ENCODE measurements at regions not wholly inside any gene's neighbourhood (a gene's known extent, or its start where the extent isn't known, plus 50 kb on each side); places are given as distances from the start of the nearest gene placed in this dataset.
"Not testable (repeated sequence)": the region's sequence is repeated elsewhere in the genome, so short reads cannot be mapped to it uniquely, and the experiment has no call there.

DNA sequence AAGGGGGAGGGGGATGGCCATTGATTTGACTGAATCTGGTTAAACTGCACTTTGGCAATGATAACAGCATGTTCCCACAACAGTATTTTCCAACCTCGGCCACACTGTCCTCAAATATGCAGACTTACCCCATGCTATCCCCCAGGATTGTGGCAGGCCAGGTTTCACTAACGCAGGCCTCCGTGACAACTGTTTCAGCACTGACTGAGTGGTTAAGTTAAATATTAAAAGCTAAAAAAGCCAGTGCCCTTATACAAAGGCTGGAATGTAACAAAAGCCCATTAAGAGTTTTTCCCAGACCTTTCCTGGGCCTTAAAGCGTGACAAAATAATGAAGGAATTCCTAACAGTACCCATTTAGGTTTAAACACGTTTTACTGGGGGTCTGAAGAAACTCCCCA lies 202.9 kb downstream of the USP25 start:
- no peak for DNase-seq (ENCODE audit: low spot score)

GRCh38 chr21:15935530-15935929 lies 205.7 kb downstream of the USP25 start:
- no peak for DNase-seq (ENCODE audit: low spot score)

GRCh38 chr21:15943009-15943666 lies 213.4 kb downstream of the USP25 start:
- DNase-seq (ENCODE audit: low spot score) = no peak

DNA sequence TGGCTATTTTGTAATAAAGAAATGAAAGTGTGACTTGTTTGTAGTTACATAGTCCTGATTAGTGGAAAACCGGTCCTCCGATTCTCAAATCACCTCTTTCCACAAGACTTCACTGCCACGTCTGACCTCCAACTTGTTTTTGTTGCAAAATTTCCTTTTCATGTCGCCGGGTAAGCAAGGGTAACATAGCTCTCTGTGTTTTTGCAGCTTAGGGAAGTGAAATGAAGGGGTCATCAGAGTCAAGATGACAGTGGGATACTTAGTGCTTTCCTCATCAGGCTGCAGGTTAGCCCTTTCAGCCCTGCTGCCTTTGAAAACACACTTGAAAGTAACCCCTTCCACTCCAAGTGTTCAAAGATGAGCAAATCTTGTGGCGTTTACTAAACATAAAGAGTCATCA lies 217.9 kb downstream of the USP25 start:
- no peak for DNase-seq (ENCODE audit: low spot score)

DNA sequence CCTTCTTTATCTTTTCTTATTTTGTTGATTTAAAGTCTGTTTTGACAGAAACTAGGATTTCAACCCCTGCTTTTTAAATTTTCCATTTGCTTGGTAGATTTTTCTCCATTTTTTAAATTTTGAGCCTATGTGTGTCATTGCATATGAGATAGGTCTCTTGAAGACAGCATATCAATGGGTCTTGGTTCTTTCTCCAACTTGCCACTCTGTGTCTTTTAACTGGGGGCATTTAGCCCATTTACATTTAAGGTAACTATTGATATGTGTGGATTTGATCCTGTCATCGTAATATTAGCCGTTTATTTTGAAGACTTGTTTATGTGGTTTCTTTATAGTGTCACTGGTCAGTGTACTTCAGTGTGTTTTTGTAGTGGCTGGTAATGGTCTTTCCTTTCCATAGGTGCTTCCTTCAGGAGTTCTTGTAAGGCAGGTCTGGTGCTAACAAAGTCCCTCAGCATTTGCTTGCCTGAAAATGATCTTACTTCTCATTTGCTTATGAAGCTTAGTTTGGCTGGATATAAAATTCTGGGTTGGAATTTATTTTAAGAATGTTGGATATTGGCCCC lies 223.9 kb downstream of the USP25 start:
- no peak for DNase-seq (ENCODE audit: low spot score)

DNA sequence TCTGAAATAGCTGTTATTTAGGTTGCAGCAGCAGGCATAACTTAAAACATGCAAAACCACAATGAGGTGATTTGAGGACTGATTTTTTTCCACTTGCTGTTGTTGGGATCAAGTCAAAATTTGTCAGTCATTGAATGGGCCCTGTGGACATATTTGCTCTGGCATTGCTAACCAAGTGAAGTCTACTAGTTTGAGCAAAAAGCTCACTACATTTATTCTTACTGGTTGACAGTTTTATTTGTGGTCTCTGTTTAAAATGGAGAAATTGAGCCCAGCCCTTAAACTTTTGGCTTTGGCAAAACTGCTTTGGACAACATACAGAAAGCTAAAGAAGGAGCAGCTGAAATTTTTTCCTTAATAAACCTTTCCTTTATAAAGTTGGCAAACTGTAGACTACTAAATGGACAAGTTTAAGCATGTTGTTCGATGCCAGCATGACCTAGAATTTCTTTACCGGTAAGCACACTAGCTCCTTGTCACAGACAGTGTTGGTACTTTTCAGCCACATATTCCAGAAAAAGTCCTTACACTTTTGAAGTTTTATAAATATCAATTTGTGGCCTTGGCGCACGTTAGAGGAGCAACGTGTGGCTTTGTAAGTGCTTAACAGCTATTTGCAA lies 234.6 kb downstream of the USP25 start:
- DNase-seq (ENCODE audit: low spot score) = no peak

DNA sequence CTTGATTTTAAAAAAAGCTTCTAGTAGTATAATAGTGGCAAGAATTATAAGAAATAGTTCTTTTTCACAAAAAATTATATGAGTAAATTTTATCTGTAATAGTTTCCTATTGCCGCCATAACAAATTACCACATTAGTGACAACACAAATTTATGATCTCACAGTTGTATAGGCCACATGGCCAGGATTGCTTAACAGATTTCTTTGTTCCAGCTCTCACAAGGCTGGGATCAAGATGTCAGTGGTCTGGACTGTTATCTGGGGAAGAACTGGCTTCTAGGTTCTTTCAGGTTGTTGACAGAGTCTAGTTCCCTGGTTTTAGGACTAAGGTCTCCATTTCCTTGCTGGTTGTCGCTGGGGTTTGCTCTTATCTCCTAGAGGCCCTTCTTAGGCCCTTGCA lies 236.4 kb downstream of the USP25 start:
- DNase-seq (ENCODE audit: low spot score) = no peak

GRCh38 chr21:15966651-15967050 lies 236.9 kb downstream of the USP25 start:
- no peak for DNase-seq (ENCODE audit: low spot score)

- DNase-seq (ENCODE audit: low spot score) = no peak
Observed at GRCh38 chr21:15967661-15968060, 237.9 kb downstream of the USP25 start.

- no peak for DNase-seq (ENCODE audit: low spot score)
Observed at GRCh38 chr21:15968776-15969310, 239.1 kb downstream of the USP25 start.

DNA sequence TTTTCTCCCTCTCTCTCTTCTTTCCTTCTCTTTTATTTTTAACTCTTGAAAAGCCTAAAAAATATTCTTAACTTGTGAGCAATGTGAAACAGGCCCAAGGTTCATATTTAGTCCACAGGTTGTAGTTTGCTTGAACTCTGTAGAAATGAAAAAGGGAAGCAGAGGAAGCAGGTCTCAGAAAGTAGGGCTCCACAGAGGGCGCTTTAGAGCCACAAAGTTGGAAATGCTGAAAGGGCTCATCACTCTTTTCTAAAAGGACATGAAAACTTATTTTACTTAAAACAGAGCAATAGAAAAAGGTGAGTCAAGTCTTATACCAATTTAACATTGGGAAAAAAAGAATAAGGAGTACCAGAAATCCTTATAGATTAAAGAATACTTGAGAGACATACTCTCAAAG lies 247.0 kb downstream of the USP25 start:
- no peak for DNase-seq (ENCODE audit: low spot score)

DNA sequence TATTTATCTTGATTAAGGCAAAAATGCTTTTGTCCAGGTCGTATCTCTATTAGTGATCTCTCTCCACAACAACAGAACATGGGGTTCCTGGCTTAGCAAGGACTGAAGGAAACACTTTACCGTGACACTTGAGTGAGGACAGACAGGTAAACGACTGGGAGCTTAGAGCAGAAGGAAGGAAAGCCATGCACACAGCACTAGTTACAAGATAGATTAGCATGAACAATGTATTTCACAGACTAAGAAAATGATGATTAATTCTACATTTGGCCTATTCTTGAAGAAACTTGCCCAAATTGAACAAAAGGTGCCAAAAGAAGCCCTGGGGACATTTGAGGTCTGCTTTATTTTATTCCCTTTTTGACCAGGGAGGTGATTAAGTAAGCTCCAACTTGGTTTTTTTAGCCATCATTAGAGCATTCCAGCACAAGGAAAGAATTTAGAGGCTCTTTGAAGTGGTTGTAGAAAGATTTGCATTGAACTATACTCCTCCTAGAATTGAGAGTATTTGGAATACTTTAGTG lies 248.5 kb downstream of the USP25 start:
- no peak for DNase-seq (ENCODE audit: low spot score)

DNA sequence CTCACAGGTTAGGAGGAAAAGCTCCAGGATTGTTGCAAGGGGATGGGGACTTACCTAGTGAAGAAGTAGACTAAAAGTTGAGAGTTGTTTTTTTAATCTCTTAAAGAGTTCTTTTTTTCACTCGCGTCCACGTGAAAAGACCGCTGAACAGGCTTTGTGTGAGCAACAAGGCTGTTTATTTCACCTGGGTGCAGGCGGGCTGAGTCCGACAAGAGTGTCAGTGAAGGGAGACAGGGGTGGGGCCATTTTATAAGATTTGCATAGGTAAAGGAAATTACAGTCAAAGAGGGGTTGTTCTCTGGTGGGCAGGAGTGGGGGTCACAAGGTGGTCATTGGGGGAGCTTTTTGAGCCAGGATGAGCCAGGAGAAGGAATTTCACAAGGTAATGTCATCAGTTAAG lies 249.7 kb downstream of the USP25 start:
- DNase-seq (ENCODE audit: low spot score) = not testable (repeated sequence)

DNA sequence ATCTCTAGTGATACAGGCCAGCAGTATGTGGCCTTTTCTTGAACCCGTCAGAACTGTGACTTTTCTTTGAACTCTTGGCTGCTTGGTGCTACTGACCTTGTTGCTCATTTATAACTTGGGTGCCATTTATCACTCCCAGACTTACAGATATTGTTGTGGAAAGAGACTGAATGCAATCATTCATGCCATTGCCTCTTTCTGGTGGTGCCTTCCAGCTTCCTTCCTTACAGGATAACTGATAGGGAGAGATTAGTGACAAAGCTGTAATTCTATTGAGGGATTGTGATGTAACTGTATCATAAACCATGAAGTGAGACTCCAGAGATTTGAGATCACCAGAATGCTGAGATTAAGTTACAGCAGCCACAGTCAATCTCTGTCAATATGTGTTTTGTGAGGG lies 256.5 kb downstream of the USP25 start:
- no peak for DNase-seq (ENCODE audit: low spot score)

- DNase-seq (ENCODE audit: low spot score) = no peak
Observed at GRCh38 chr21:15992171-15992570, 262.4 kb downstream of the USP25 start.

DNA sequence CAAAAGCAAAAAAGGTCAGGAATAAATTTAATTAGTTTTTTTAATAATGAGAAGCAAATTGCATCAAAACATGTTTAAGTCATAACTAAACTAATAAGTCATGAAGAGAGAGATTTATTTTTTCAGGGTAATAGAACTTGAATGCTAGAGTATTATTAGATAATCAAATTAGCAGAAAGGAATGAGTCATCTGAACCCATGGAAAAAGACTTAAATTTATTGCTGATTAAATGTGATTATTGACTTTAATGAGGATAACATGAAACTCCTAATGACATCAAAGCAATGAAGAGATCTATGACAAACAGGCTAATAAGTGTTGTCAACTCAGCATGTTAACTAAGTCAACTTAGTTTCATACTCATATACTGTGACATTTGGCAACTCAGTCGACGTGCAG lies 264.2 kb downstream of the USP25 start:
- no peak for DNase-seq (ENCODE audit: low spot score)

DNA sequence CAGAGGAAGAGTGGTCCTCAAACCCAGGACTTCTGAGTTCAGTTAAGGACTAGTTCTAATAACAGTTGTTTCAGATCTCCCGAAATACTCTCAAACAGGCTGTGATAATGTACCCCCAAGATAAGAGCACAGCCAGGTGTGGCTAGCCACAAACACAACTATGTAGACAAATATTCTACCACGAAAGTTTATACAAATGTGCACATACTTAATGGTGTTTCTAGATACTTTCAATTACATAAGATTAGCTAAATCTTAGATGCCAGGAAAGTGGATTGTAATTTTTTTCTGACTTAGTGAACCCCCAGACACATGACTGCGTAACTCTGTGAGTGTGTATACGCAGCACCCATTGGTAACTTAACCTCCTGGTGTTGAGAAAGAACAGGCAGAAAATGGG lies 270.0 kb downstream of the USP25 start:
- no peak for DNase-seq (ENCODE audit: low spot score)

- no peak for DNase-seq (ENCODE audit: low spot score)
Observed at GRCh38 chr21:16002874-16003466, 273.2 kb downstream of the USP25 start.

- no peak for DNase-seq (ENCODE audit: low spot score)
Observed at GRCh38 chr21:16004086-16004485, 274.3 kb downstream of the USP25 start.

DNA sequence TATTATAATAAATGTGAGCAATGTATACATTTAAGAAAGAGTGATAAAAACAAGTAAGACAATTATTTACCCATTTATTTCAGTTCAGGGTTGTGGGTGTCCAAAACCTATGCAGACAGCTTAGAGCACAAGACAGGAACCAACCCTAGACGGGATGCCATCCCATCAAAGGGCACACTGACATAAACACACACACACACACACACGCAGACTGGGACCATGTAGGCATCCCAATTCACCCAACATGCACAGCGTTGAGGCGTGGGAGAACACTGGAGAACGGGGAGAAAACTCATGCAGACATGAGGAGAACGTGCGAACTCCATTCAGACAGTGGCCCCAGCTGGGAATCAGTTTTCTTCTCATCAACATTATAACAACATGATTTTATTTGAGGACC lies 274.7 kb downstream of the USP25 start:
- no peak for DNase-seq (ENCODE audit: low spot score)

- no peak for DNase-seq (ENCODE audit: low spot score)
Observed at GRCh38 chr21:16005996-16006395, 276.2 kb downstream of the USP25 start.

DNA sequence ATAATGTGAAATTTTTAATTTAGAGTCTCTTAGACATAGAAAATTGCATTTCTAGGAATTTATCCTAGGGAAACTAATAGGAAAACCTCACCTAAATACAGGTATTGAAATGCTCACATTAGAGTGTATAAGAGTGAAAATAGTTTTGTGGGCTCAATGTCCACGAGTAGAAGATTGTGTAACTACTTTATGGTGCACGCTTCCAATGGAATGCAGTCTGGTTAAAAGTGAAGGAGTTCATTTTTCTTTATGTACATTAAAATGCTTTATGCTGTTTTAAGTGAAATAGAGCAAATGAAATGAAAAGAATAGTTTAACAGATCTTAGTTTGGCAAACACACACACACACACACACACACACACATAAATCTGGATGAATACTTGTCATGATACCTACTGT lies 278.2 kb downstream of the USP25 start:
- no peak for DNase-seq (ENCODE audit: low spot score)

GRCh38 chr21:16011719-16012118 lies 281.9 kb downstream of the USP25 start:
- no peak for DNase-seq (ENCODE audit: low spot score)
